ENCODE measurements at regions not wholly inside any gene's neighbourhood (a gene's known extent, or its start where the extent isn't known, plus 50 kb on each side); places are given as distances from the start of the nearest gene placed in this dataset.
"Not testable (repeated sequence)": the region's sequence is repeated elsewhere in the genome, so short reads cannot be mapped to it uniquely, and the experiment has no call there.

- DNase-seq = no peak
- no peak overlapping the region for H3K4me3 ChIP-seq
- no peaks in the 10 kb centered on the region for H3K9me3 ChIP-seq
- no peak overlapping the region for H3K27ac ChIP-seq
- no peak for TF ChIP-seq CTCF (IDR thresholded peaks at IDR 0.05)
- intact Hi-C loops (cut with DNase I; ENCODE audit: low total_unique reads) = no loop called here
- no peaks in the 10 kb centered on the region for H3K36me3 ChIP-seq
- H3K27me3 ChIP-seq = no peaks in the 10 kb centered on the region
- H3K4me1 ChIP-seq = no peaks in the 10 kb centered on the region
Measured at GRCh38 chr5:67897980-67898379, 317.6 kb upstream of the PIK3R1 start.

- intact Hi-C loops (cut with DNase I; ENCODE audit: low total_unique reads) = no loop called here
- DNase-seq = no peak
- H3K36me3 ChIP-seq = no peaks in the 10 kb centered on the region
- H3K4me3 ChIP-seq = no peak overlapping the region
- TF ChIP-seq CTCF (IDR thresholded peaks at IDR 0.05) = no peak
- H3K9me3 ChIP-seq = no peaks in the 10 kb centered on the region
- no peaks in the 10 kb centered on the region for H3K4me1 ChIP-seq
- H3K27ac ChIP-seq = no peak overlapping the region
- H3K27me3 ChIP-seq = no peaks in the 10 kb centered on the region
Measured at GRCh38 chr5:67897431-67897830, 318.1 kb upstream of the PIK3R1 start.

- Histone ChIP-seq H3K27ac (no peak overlapping the region), H3K36me3 (no peaks in the 10 kb centered on the region), H3K27me3 (no peaks in the 10 kb centered on the region), H3K4me1 (no peaks in the 10 kb centered on the region), H3K4me3 (no peak overlapping the region), H3K9me3 (no peaks in the 10 kb centered on the region)
- intact Hi-C loops (cut with DNase I; ENCODE audit: low total_unique reads) = no loop called here
- no peak for DNase-seq
- no peak for TF ChIP-seq CTCF (IDR thresholded peaks at IDR 0.05)
Measured at GRCh38 chr5:67896930-67897313, 318.6 kb upstream of the PIK3R1 start.

DNA sequence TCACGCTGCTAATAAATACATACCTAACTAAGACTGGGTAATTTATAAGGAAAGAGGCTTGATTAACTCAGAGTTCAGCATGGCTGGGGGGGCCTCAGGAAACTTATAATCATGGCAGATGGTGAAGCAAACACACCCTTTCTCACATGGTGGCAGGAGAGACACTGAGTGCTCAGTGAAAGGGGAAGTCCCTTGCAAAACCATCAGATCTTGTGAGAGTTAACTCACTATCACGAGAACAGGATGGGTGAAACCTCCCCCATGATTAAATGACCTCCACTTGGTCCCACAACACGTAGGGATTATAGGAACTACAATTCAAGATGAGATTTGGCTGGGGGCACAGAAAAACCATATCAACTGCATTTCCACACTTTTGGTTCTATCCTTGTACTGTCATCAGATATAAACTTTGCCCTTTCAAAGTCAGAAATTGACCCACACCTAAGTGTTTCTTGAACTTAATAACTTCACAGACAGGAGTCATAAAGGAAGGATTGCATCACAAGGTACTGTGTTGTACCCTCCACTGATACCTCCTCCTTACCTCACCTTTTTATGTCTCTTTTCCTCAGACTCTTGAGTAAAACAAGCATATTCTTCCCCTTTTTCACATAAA lies 319.1 kb upstream of the PIK3R1 start:
- no peaks in the 10 kb centered on the region for H3K27me3 ChIP-seq
- TF ChIP-seq CTCF (IDR thresholded peaks at IDR 0.05) = no peak
- no peak for DNase-seq
- no peak overlapping the region for H3K27ac ChIP-seq
- no peaks in the 10 kb centered on the region for H3K4me1 ChIP-seq
- intact Hi-C loops (cut with DNase I; ENCODE audit: low total_unique reads) = no loop called here
- no peaks in the 10 kb centered on the region for H3K9me3 ChIP-seq
- no peaks in the 10 kb centered on the region for H3K36me3 ChIP-seq
- no peak overlapping the region for H3K4me3 ChIP-seq

- H3K4me3 ChIP-seq; intact Hi-C loops (cut with DNase I; ENCODE audit: low total_unique reads): not testable (repeated sequence)
Measured at GRCh38 chr5:67889870-67890269, 325.7 kb upstream of the PIK3R1 start.

DNA sequence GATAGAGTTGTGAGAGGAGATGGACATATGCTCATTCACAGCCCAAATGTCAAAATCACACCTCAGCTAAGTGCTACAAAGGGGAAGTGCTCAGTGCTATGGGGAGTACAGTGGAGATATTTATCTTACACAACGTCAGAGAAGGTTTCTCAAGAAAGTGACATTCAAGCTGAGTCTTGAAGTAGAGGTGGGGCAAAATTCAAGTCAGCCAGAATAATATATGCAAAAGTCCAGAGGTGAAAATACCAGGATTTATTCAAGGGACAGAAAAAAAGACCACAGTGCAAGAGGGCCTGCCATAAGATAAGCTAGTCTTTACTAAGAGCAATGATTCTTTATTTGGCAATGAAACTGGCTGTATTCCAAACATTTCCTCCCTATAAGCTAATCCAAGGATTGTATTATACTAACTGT lies 327.8 kb upstream of the PIK3R1 start:
- intact Hi-C loops (cut with DNase I; ENCODE audit: low total_unique reads) = no loop called here
- no peaks in the 10 kb centered on the region for H3K4me1 ChIP-seq
- no peaks in the 10 kb centered on the region for H3K36me3 ChIP-seq
- H3K27ac ChIP-seq = no peak overlapping the region
- no peak overlapping the region for H3K4me3 ChIP-seq
- TF ChIP-seq CTCF (IDR thresholded peaks at IDR 0.05) = no peak
- DNase-seq = no peak
- H3K9me3 ChIP-seq = no peaks in the 10 kb centered on the region
- H3K27me3 ChIP-seq = no peaks in the 10 kb centered on the region

More at GRCh38 chr5:67889870-67890269, 325.7 kb upstream of the PIK3R1 start:
- not testable (repeated sequence) for H3K4me1 ChIP-seq, H3K27me3 ChIP-seq, DNase-seq, H3K9me3 ChIP-seq, H3K27ac ChIP-seq, H3K36me3 ChIP-seq

Measured in tibial artery (tissue), 4 donors.